Tongue (tissue), 1 donor: ENCODE measurements at regions not wholly inside any gene's neighbourhood (a gene's known extent, or its start where the extent isn't known, plus 50 kb on each side); places are given as distances from the start of the nearest gene placed in this dataset.
"Not testable (repeated sequence)": the region's sequence is repeated elsewhere in the genome, so short reads cannot be mapped to it uniquely, and the experiment has no call there.

Experiments
- DNase-seq: peaks from one replicate; pipeline ENCODE4 v3.0.0-alpha.2; 2015

GRCh38 chr6:15922510-15923250, 206.2 kb upstream of the MYLIP start:
- DNase-seq: peak; percentile 44

- DNase-seq: no peak
Measured at GRCh38 chr6:15921243-15921642, 207.6 kb upstream of the MYLIP start.

- no peak for DNase-seq
Measured at GRCh38 chr6:15916581-15916980, 212.3 kb upstream of the MYLIP start.

GRCh38 chr6:15915508-15916178, 213.2 kb upstream of the MYLIP start:
- no peak for DNase-seq

- DNase-seq: no peak
Measured at GRCh38 chr6:15914553-15914952, 214.3 kb upstream of the MYLIP start.

GRCh38 chr6:15913573-15913972, 215.3 kb upstream of the MYLIP start:
- DNase-seq: no peak

GRCh38 chr6:15912505-15913400, 216.1 kb upstream of the MYLIP start:
- no peak for DNase-seq

GRCh38 chr6:15911753-15912504, 217.0 kb upstream of the MYLIP start:
- DNase-seq: no peak

- DNase-seq: no peak
Measured at GRCh38 chr6:15909290-15910070, 219.4 kb upstream of the MYLIP start.

- no peak for DNase-seq
Measured at GRCh38 chr6:15908871-15909270, 220.0 kb upstream of the MYLIP start.

GRCh38 chr6:15907914-15908518, 220.9 kb upstream of the MYLIP start:
- peak; percentile 57 for DNase-seq

GRCh38 chr6:15907220-15907913, 221.5 kb upstream of the MYLIP start:
- not testable (repeated sequence) for DNase-seq

GRCh38 chr6:15906420-15907016, 222.4 kb upstream of the MYLIP start:
- DNase-seq: no peak

GRCh38 chr6:15905488-15906419, 223.1 kb upstream of the MYLIP start:
- no peak for DNase-seq

GRCh38 chr6:15904651-15905376, 224.1 kb upstream of the MYLIP start:
- no peak for DNase-seq

GRCh38 chr6:15901141-15902115, 227.5 kb upstream of the MYLIP start:
- DNase-seq: no peak

- DNase-seq: no peak
Measured at GRCh38 chr6:15898693-15899092, 230.2 kb upstream of the MYLIP start.
